Activated T-cell treated with anti-CD3 and anti-CD28 coated beads for 48 hours (primary cell): ENCODE measurements at regions not wholly inside any gene's neighbourhood (a gene's known extent, or its start where the extent isn't known, plus 50 kb on each side); places are given as distances from the start of the nearest gene placed in this dataset.

Experiments
- DNase-seq: peaks from one replicate; pipeline ENCODE4 v3.0.0-alpha.2; 2020; ENCODE audit warnings: low read depth

DNA sequence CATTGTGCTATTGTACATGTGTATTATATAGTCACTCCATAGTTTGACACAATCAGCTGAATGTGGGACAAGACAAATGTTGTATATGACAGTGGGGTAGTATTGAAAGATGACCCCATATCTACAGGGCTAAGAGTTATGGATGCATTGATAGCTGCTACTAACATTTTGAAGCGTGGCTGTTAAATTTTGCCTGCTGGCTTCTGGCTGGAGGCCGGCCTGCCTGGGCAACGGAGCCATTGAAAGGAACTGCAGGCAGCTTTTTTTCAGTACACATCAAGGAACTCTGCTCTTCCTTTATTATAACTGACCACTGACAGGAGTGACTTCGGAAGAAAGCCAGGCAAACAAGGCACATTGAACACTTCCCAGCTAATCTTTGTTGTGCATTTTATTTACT, 76.1 kb upstream of the TMEM33 start:
- no peak for DNase-seq

DNA sequence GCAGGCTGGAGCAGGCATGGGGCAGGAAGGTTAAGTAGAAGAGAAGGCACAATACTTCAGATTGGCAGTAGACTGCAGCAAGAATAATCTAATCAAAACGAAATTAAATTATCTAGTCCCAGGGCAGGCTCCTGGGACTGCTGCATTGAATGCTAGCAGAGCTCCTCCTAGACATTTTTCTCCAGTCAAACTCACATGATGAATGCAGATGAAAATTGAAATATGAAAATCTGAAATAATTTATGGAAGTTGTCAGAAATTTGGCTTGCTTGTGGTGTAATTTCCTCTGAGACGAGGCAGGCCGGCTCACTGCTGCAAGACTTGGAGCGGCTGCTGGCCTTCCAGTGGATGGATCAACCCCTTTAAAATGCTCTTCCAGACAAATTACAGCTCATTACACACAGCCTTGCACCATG, 78.0 kb upstream of the TMEM33 start:
- DNase-seq, result no peak

DNA sequence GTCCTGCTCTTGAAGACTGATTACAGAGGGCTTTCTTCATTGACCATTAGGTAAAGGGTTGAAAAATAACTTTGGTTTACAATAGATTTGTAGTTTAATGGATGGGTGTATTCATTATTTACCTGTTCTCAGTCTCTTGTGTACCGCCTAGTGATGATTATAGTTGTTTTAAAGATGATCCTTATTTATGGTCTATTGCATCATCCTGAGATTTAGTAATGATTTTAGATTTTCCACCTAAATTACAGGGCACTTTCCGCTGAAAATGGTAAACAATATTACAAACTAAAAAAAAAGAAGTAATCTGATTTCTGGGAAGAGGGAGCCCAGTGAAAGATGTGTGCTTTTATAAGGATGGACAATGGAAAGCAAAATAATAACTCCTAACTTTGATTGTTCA, 78.4 kb upstream of the TMEM33 start:
- DNase-seq, result no peak

DNA sequence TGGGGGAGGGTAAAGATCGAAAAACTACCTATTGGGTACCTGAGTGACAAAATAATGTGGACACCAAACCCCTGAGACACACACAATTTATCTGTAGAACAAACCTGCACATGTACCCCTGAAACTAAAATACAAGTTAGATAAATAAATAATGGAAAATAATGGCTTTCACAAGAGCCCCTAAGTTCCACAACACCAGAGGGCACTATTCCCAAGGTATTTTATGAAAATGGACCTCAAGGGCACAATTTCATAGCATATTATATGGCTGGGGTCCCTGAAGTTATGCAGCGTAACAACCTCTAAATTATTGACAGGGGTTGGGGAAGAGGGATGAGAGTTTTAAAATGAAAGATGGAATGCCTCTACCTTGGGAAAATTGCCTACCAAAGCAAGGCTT, 81.3 kb upstream of the TMEM33 start:
- no peak for DNase-seq

DNA sequence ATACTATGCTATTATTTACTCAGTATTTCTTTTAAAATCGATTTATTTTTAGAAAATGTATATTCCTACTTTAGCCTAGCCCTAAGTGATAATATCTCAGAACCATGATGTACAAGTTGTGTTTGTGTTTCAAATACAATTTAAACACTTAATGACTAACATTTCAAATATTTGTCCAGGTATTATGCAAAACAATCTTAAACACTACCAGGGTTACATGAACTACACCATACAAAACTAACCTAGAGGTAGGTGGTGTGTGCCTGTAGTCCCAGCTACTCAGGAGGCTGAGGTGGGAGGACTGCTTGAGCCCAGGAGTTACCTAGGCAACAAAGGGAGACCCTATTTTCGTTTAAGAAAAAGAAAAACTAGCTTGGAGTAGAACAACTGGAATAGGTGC, 83.0 kb upstream of the TMEM33 start:
- no peak for DNase-seq

DNA sequence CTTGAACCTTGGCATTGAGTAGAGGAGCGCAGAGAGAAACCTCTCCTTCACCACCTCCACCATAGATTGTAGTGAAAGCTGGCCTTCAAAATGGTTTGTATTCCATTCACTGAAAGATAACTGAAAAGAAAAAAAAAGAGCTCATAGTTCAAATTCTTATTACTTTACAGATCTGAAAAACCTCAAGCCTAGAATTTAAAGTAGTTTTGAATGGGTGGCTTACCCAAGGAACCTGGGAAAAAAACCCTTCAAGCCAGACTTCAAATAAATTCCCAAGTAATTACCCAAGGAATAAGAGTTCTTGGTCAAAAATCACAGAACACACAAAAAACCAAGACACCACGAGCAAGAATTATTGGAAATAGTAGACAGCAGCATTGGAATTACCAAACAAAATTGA, 83.6 kb upstream of the TMEM33 start:
- DNase-seq, result no peak

DNA sequence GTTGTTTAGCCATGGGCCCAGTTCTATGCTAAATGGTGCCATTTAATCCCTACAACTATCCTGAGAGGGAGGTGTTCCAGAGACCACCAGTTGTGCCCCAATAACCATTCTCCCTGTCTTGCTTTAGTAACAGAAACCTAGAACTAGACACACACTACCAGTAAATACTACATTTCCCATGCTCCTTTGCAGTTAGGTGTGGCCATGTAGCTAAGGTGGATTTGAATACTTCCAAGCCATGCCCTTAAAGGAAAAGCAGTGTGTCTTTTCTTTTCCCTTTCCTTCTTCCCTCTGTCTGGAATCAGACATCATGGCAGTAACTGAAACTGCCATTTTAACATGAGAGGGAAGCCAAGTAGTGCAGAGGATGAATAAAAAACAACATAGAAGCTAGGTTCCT, 90.9 kb upstream of the TMEM33 start:
- no peak for DNase-seq

DNA sequence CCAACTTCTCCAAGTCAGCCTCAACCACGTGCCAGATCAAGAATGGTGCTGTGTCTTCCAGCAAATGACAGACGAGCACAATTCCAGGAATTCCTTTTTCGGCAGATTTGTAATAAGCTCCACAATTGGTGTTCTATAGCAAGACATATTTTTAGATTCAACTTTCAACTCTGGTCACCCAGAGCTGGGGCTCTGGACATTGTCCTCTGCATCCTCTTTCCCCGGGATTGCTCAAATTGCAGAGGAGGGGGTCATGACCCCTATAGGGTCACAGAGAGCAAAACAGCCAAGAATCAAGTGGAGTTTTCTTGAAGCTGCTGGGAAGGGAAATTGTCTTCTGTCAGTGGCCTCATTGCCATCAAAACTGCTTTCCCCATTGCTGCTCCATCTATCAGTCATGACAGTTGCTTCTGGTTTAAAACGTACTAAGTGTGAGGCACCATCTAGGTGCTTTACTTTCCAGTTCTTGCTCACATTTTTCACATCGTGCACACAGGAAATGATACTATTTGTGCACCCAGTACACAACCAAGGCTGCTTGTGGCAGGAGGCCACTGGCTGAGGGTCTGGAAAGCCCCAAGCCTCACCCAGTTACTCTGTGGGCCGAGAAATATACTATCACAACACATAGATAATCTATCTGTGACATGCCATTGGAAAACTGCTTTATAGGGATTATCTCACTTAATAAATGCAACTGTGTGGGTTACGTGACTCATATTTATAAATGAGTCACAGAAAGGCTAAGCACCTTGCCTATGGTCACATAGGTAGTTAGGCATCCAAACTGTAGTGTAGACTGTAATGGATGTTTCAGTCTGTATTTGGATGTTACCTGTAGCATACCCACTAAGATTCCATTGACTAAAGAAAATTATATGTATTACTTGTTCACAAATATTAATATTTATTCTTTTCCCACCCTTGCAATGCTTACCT, 91.7 kb upstream of the PHOX2B start:
- no peak for DNase-seq

DNA sequence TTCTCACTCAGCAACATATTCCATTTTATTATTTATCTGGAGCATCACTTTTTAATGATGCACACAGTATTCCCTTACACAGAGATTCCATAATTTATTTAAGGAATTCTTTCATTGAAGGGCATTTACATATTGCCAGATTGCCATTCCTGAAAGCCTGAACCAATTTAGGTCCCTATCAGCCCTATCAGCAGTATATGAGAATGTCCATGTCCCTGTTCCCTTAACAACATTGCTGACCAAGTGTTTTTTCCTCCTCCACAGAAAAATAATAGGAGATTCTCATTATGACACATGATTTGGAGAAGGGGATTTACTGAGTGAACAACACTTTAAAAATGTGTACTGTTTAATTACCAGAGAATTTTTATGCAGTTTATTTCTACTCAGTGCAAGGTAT, 90.1 kb upstream of the PHOX2B start:
- DNase-seq, result no peak

DNA sequence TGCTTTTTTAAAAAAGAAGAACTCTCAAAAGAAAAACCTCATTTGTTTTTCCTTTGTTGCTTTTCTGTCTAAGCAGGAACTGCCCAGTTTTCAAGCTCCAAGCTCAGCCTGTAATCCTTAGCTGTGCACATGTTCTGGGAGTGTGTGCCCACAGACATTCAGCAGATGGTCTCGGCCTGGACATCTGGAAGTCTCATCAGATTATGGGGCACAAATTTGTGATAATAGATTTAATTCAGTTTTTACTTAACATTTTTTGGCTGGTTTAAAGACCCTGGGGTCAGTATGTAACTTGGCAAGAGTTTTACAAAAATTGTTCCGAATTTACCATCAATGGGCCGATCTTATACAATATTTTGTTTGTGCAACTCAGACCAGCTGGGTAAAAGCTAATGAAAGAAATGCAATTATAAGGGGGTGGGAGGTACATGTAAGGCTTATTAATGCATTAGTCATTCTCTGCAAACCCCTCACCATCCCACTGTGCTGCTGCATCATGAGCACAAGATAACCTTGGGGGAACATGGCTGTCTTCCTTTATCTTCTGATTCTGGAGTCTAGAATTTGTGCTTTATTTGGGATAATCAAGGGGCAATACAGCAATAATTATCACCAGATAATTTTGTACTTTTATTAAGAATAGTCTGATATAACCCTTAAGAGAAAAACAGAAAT, 86.9 kb upstream of the PHOX2B start:
- no peak for DNase-seq

DNA sequence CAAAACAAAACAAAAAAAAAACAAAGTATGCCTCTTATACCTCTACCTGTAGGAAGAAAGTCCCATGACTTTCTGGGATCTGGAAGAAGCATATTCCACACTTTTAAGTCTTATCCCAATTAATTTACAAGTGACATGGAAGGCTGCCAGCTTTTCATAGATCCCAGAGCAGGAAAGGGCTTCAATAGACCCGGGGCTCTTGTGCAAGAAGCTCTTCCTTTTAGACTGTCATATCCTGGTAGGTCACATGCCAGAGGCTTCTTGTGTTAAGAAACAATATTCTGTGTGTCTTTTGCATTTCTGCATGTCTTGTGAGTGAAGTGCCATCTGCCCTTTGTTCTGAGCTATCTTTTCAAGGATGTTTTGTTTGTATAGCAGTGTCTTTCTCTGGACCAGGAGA, 84.4 kb upstream of the PHOX2B start:
- DNase-seq, result no peak

DNA sequence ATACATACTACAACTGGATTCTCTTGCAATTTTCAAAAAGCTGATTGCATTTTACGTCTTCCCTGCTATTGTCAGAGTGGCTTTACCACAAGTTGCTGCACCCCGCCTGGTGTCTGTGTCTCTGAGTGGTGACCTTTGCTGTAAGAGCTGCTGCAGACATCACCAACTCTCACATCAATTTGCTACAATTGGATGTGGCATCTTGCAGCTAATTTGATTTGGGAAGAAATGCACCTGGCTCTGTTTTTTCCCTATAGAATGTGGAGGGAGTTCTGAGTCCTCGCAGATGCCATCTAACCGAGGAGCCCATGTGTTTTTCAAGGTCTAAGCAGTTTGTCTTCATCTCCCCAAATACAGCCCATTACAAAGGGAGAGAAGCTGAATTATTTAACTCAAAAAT, 73.8 kb upstream of the PHOX2B start:
- no peak for DNase-seq

DNA sequence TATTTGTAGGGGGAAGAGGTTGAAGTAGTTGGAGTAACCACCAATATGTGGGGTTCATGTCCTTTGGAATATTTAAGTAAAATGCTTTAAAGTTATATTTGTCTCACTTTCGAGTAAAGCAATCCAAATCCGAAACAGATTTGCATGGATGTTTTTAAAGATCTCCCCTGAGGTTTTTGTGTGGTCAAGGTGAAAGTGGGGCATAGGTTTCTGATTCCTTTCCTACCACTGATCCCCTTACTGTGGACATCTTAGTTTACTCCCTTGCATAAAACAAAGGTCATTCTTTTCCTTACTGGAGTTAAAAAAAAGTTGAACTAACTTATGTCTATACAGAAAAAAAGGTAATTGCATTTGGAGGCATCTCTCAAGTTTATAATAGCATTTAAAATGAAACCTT, 71.9 kb upstream of the PHOX2B start:
- DNase-seq, result no peak

DNA sequence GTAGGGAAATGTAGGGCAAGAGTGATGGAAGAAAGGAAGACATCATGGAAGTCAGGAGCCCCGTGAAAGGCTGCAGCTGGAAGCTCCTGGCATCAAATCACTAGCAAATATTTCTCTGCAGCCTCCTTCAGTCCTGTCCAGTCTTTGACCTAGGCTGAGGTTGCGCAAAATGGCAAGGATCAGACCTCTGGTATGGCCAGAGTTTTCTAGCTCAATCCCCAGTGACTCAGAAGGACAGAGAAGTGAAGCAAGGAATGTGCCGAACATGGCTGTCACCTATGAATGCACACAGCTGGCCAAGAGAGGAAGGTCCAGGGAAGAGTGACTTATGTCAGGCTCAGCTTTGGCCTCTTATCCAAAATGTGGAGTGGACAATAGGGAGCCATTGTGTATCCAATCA, 71.1 kb upstream of the PHOX2B start:
- no peak for DNase-seq

DNA sequence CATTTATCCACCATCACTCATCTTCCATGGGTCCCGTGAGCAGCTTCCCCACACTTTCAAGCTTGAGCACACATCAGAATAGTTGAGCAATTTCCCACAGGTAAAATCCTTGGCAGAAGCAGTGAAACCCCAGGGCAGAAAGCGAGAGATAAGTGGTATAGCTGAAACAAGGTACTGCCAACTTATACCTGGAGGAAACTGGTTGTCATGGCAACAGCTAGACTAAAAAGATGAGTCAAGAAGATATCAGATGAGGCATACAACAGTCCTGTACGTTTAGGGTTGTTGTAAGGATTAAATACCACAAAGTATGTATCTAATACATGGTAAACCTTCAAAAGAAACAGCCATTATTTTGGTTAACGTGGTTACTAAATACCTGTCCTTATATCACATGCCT, 66.9 kb upstream of the PHOX2B start:
- DNase-seq, result no peak

DNA sequence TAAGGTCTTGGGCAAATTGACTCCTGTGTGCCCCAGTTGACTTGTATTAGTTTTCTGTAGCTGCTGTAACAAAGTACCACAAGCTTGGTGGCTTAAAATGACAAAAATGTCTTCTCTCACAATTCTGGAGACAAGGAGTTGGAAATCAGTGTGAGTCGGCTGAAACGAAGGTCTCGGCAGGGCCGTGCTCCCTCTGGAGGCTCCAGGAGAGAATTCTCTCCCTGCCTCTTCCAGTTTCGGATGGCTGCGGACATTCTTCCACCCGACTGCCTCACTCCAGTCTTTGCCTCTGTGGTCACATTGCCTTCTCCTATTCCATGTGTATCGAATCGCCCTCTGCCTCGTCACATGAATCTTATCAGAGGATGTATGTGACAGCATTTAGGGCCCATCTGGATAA, 66.0 kb upstream of the PHOX2B start:
- no peak for DNase-seq

DNA sequence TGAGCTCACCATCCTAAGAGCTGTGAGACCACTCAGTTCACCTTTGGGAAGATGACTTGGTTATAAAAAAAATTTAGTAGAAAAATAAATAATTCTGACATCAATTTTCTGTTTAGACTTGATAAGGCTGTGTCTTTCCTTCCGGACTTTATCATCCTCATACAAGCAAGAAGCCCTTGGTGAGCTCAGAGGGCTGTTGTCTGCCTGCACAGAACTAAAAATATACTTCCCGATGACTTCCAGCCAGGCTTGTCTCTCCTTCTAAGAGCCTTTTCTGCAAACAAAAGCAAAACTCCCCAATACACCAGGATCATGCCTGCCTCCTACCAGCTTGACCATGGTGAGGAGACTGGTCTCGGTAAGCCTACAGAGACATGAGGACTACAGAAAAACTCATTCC, 58.3 kb upstream of the PHOX2B start:
- DNase-seq, result no peak

DNA sequence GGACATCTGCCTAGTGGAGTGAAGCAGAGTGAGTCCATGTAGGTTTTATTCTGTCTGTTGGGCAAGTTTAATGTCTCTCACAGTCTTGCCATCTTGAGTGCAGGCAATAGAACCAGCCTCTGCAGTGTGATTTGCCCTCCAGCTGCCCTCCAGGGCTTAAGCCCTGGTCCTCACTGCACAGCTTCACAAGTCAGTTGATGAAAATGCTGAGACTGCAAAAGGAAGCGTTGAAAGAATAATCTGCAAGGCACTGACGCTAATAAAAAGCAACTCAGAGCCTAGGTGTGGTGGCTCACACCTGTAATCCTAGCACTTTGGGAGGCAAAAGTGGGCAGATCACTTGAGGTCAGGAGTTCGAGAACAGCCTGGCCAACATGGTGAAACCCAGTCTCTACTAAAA, 54.1 kb upstream of the PHOX2B start:
- no peak for DNase-seq

DNA sequence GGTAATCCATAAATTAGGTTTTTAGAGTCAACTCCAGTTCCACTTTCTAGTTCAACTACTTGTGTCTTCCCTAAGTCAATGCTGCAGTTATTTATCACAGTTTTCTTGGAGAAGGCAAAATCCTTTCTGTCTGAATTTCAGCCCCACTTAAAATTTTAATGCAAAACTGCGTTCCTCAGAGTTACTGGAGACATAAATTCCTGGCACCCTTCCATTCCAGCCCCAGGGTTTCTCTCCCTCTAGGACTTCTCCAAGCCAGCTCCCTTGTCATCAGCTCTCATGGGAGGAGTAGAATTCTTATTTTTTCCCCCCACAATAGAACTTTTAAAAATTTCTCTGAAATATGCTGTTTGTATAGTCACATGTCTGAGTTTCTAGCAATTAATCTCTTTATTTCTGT, 50.6 kb upstream of the PHOX2B start:
- no peak for DNase-seq
